SJSA1 (cell line): ENCODE measurements at regions not wholly inside any gene's neighbourhood (a gene's known extent, or its start where the extent isn't known, plus 50 kb on each side); places are given as distances from the start of the nearest gene placed in this dataset.

Source experiments
- DNase-seq, 2 experiments: peaks; one replicate each; pipeline ENCODE4 v3.0.0-alpha.2; 2015 to 2020; ENCODE audit warnings: low spot score in 2 of 2, low read depth in 1 of 2
- H3K27ac ChIP-seq: fragments of 250-450 bp; sonication (Bioruptor Pico); 2 replicates; pipeline ENCODE4 v1.5.1; 2020; ENCODE audit warnings: mild to moderate bottlenecking, moderate library complexity
- H3K27me3 ChIP-seq: fragments of 250-450 bp; sonication (Bioruptor Pico); replicated peaks from 2 replicates; pipeline ENCODE4 v1.5.1; 2020; ENCODE audit warnings: mild to moderate bottlenecking, moderate library complexity
- H3K36me3 ChIP-seq: fragments of 250-450 bp; sonication (Bioruptor Pico); 2 replicates; pipeline ENCODE4 v1.5.1; 2020; ENCODE audit warnings: mild to moderate bottlenecking
- H3K4me1 ChIP-seq: fragments of 250-450 bp; sonication (Bioruptor Pico); replicated peaks from 2 replicates; pipeline ENCODE4 v1.6.1; 2021; ENCODE audit warnings: mild to moderate bottlenecking
- H3K4me3 ChIP-seq: fragments of 250-450 bp; sonication (Bioruptor Pico); 2 replicates; pipeline ENCODE4 v1.5.1; 2020; ENCODE audit warnings: mild to moderate bottlenecking
- H3K9me3 ChIP-seq: fragments of 250-450 bp; sonication (Bioruptor Pico); replicated peaks from 2 replicates; pipeline ENCODE4 v1.5.1; 2020; ENCODE audit warnings: mild to moderate bottlenecking

- no peak for DNase-seq
- Histone ChIP-seq H3K27ac (no peak overlapping the region), H3K27me3 (peaks cover 7% of the 10 kb centered on the region; the same call in 1 of the 2 replicates), H3K9me3 (no peaks in the 10 kb centered on the region), H3K4me1 (no peaks in the 10 kb centered on the region), H3K4me3 (no peak overlapping the region), H3K36me3 (no peaks in the 10 kb centered on the region)
Observed at GRCh38 chr14:53780051-53780555, 176.5 kb downstream of the BMP4 start.

- peaks cover 13% of the 10 kb centered on the region for H3K27me3 ChIP-seq
- no peak overlapping the region for H3K4me3 ChIP-seq
- H3K27ac ChIP-seq, result no peak overlapping the region
- no peak for DNase-seq
- H3K9me3 ChIP-seq, result no peaks in the 10 kb centered on the region
- H3K36me3 ChIP-seq, result no peaks in the 10 kb centered on the region
- H3K4me1 ChIP-seq, result no peaks in the 10 kb centered on the region
Observed at GRCh38 chr14:53779301-53779700, 177.3 kb downstream of the BMP4 start.

- H3K9me3 ChIP-seq, result no peaks in the 10 kb centered on the region
- DNase-seq, result no peak
- peaks cover 13% of the 10 kb centered on the region for H3K27me3 ChIP-seq
- H3K4me3 ChIP-seq, result no peak overlapping the region
- no peak overlapping the region for H3K27ac ChIP-seq
- H3K36me3 ChIP-seq, result no peaks in the 10 kb centered on the region
- no peaks in the 10 kb centered on the region for H3K4me1 ChIP-seq
Observed at GRCh38 chr14:53778263-53778662, 178.4 kb downstream of the BMP4 start.

GRCh38 chr14:53772936-53773335 lies 183.7 kb downstream of the BMP4 start:
- DNase-seq, result no peak
- H3K27ac ChIP-seq, result no peak overlapping the region
- H3K27me3 ChIP-seq, result peaks cover 13% of the 10 kb centered on the region
- H3K4me3 ChIP-seq, result no peak overlapping the region
- no peaks in the 10 kb centered on the region for H3K9me3 ChIP-seq
- H3K36me3 ChIP-seq, result no peaks in the 10 kb centered on the region
- H3K4me1 ChIP-seq, result no peaks in the 10 kb centered on the region

- Histone ChIP-seq H3K27me3 (no peaks in the 10 kb centered on the region), H3K27ac (no peak overlapping the region), H3K36me3 (no peaks in the 10 kb centered on the region), H3K4me3 (no peak overlapping the region), H3K9me3 (no peaks in the 10 kb centered on the region), H3K4me1 (no peaks in the 10 kb centered on the region)
- no peak for DNase-seq
Observed at GRCh38 chr14:53767566-53767965, 189.1 kb downstream of the BMP4 start.

- H3K9me3 ChIP-seq, result no peaks in the 10 kb centered on the region
- no peak overlapping the region for H3K27ac ChIP-seq
- H3K36me3 ChIP-seq, result no peaks in the 10 kb centered on the region
- no peak for DNase-seq
- no peak overlapping the region for H3K4me3 ChIP-seq
- no peaks in the 10 kb centered on the region for H3K4me1 ChIP-seq
- no peaks in the 10 kb centered on the region for H3K27me3 ChIP-seq
Observed at GRCh38 chr14:53766601-53767000, 190.0 kb downstream of the BMP4 start.

- Histone ChIP-seq H3K36me3 (no peaks in the 10 kb centered on the region), H3K27ac (no peak overlapping the region), H3K27me3 (no peaks in the 10 kb centered on the region), H3K9me3 (no peaks in the 10 kb centered on the region), H3K4me1 (no peaks in the 10 kb centered on the region), H3K4me3 (no peak overlapping the region)
- DNase-seq, result no peak
Observed at GRCh38 chr14:53766106-53766505, 190.5 kb downstream of the BMP4 start.

GRCh38 chr14:53764846-53765245 lies 191.8 kb downstream of the BMP4 start:
- Histone ChIP-seq H3K4me1 (no peaks in the 10 kb centered on the region), H3K27me3 (no peaks in the 10 kb centered on the region)

GRCh38 chr14:53758141-53758540 lies 198.5 kb downstream of the BMP4 start:
- Histone ChIP-seq H3K36me3 (no peaks in the 10 kb centered on the region), H3K4me3 (no peak overlapping the region), H3K27ac (no peak overlapping the region), H3K4me1 (no peaks in the 10 kb centered on the region), H3K27me3 (peaks cover 4% of the 10 kb centered on the region; the same call in 1 of the 2 replicates), H3K9me3 (no peaks in the 10 kb centered on the region)
- no peak for DNase-seq

More at GRCh38 chr14:53764846-53765245, 191.8 kb downstream of the BMP4 start:
- H3K36me3 ChIP-seq, result no peaks in the 10 kb centered on the region
- H3K4me3 ChIP-seq, result no peak overlapping the region
- H3K9me3 ChIP-seq, result no peaks in the 10 kb centered on the region
- DNase-seq, result no peak
- no peak overlapping the region for H3K27ac ChIP-seq

- H3K4me1 ChIP-seq, result no peaks in the 10 kb centered on the region
- H3K9me3 ChIP-seq, result no peaks in the 10 kb centered on the region
- H3K27ac ChIP-seq, result no peak overlapping the region
- peaks cover 4% of the 10 kb centered on the region; the same call in 1 of the 2 replicates for H3K27me3 ChIP-seq
- H3K4me3 ChIP-seq, result no peak overlapping the region
- DNase-seq, result no peak
- no peaks in the 10 kb centered on the region for H3K36me3 ChIP-seq
Observed at GRCh38 chr14:53757732-53758131, 198.9 kb downstream of the BMP4 start.

GRCh38 chr14:53751650-53752049 lies 205.0 kb downstream of the BMP4 start:
- no peaks in the 10 kb centered on the region for H3K4me1 ChIP-seq
- H3K27me3 ChIP-seq, result no peaks in the 10 kb centered on the region
- DNase-seq, result no peak

GRCh38 chr14:53748691-53749090 lies 207.9 kb downstream of the BMP4 start:
- no peaks in the 10 kb centered on the region for H3K9me3 ChIP-seq
- H3K4me1 ChIP-seq, result no peaks in the 10 kb centered on the region
- no peak overlapping the region for H3K4me3 ChIP-seq
- no peak overlapping the region for H3K27ac ChIP-seq
- DNase-seq, result no peak
- no peaks in the 10 kb centered on the region for H3K27me3 ChIP-seq
- H3K36me3 ChIP-seq, result no peaks in the 10 kb centered on the region

More at GRCh38 chr14:53751650-53752049, 205.0 kb downstream of the BMP4 start:
- Histone ChIP-seq H3K4me3 (no peak overlapping the region), H3K9me3 (no peaks in the 10 kb centered on the region), H3K27ac (no peak overlapping the region), H3K36me3 (no peaks in the 10 kb centered on the region)

GRCh38 chr14:53744857-53745256 lies 211.8 kb downstream of the BMP4 start:
- no peaks in the 10 kb centered on the region for H3K36me3 ChIP-seq
- no peak for DNase-seq
- no peak overlapping the region for H3K4me3 ChIP-seq
- no peaks in the 10 kb centered on the region for H3K9me3 ChIP-seq
- no peaks in the 10 kb centered on the region for H3K27me3 ChIP-seq
- H3K4me1 ChIP-seq, result peaks cover 19% of the 10 kb centered on the region
- H3K27ac ChIP-seq, result no peak overlapping the region

- peaks cover 19% of the 10 kb centered on the region for H3K4me1 ChIP-seq
- H3K36me3 ChIP-seq, result no peaks in the 10 kb centered on the region
- no peaks in the 10 kb centered on the region for H3K27me3 ChIP-seq
- H3K4me3 ChIP-seq, result no peak overlapping the region
- no peak for DNase-seq
- no peaks in the 10 kb centered on the region for H3K9me3 ChIP-seq
- peak overlapping the region; percentile 17 for H3K27ac ChIP-seq
Observed at GRCh38 chr14:53743371-53743770, 213.3 kb downstream of the BMP4 start.

GRCh38 chr14:53742233-53742620 lies 214.4 kb downstream of the BMP4 start:
- Histone ChIP-seq H3K4me3 (no peak overlapping the region), H3K27ac (peak overlapping the region; percentile 17; the same call in 1 of the 2 replicates), H3K4me1 (peaks cover 19% of the 10 kb centered on the region), H3K9me3 (no peaks in the 10 kb centered on the region), H3K27me3 (no peaks in the 10 kb centered on the region), H3K36me3 (no peaks in the 10 kb centered on the region)
- peak in 1 of 2 experiments; percentile 43 for DNase-seq
